GM19238 (cell line): ENCODE measurements at regions not wholly inside any gene's neighbourhood (a gene's known extent, or its start where the extent isn't known, plus 50 kb on each side); places are given as distances from the start of the nearest gene placed in this dataset.

Experiments
- DNase-seq: peaks from one replicate; pipeline ENCODE4 v3.0.0; 2011; ENCODE audit warnings: low spot score; ENCODE audit not compliant: insufficient read length

DNA sequence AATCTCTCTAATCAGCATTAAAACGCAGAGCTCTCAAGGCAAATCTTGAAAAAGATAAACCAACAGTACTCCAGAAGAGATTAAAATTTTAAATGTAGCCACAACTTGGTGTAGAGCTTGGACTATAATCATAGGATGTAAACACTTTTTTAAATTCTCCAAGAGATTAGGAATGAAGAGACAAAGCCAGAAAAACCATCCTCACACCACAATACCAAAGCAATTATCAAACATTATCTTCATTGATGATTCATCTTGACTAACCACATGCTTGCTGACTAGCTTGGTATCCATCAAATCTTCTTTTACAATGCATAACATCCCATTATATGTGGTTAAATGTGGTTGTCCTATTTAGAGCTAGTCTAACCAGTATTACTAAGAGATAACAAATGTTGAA lies 815.1 kb downstream of the TLE1 start:
- DNase-seq = no peak

- no peak for DNase-seq
Observed at GRCh38 chr9:80873861-80874260, 815.5 kb downstream of the TLE1 start.

GRCh38 chr9:80871596-80871995 lies 817.8 kb downstream of the TLE1 start:
- DNase-seq = no peak

GRCh38 chr9:80867731-80868130 lies 821.6 kb downstream of the TLE1 start:
- DNase-seq = no peak

GRCh38 chr9:80866576-80867227 lies 822.6 kb downstream of the TLE1 start:
- no peak for DNase-seq

- no peak for DNase-seq
Observed at GRCh38 chr9:80866121-80866520, 823.2 kb downstream of the TLE1 start.

- no peak for DNase-seq
Observed at GRCh38 chr9:80843028-80843427, 846.3 kb downstream of the TLE1 start.

DNA sequence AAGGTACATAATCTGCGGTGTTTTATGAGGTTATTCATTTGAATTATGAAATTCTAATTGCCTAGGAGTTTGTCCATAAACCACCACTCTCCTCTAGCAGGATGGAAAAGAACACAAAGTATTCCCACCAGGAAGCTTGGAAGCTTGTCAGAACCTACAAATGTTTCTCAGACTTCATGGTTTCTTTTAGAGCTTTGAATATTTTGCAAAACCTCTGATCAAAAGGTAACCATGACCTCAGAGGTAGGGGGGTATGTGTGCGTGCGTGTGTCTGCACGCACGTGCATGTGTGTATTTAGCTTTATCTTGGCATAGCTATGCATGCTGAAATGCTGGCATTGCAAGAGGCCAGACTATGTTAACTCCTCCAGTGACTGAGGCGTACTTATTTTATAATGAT lies 847.0 kb downstream of the TLE1 start:
- no peak for DNase-seq

DNA sequence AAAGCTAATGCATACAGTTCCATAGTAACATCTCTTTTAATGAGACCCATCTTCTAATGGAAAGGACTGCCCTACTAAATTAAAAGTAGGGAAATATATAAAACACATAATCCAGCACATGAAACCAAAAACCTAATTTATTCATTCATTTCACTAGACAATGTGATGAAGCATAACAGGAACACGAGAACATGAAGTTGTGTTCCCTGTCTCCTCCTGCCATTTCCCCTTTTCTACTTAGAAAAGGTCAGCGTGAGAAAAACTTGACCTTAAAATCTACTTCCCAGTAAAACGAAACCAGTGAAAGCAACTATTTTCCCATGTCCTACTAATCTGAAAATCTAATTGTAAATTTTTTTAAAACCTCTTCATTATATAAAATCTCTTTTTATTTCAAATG lies 847.5 kb downstream of the TLE1 start:
- no peak for DNase-seq

DNA sequence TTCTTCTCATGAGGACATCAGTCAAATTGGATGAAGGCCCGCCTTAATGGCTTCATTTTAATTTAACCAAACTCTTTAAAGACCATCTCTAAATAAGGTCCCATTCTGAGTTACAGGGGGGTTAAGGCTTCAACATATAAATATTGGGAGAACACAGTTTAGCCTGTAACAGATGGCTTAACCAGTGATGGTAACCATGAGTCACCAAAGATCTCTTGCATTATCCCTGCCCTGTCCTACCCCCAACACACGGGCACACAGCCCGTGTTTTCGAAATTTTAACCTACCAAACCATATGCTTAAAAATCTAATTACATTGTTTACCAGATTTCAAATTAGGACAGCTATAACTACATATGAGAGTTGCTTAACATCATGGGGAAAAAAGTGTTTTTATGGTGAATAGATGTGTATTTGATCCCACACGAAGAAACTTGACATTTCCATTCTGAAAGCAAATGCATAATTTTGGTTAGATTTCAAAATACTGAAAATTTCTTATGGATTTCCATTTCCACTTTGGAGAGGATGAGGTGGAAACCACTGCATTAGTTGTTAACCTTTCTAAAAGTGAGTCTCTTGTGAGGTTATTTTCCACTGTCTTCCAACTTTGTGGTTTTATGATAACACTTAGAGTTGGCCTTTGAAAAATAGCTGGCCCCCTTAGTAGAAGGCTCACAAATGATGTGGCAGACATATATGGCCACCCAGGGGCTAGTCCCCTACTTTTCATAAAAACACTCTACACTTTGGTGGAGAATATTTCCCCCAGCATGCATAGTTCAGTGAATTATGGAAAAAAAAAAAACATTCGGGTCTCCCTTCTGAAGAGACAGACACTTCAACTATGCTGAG lies 849.3 kb downstream of the TLE1 start:
- no peak for DNase-seq

GRCh38 chr9:80836013-80836412 lies 853.3 kb downstream of the TLE1 start:
- no peak for DNase-seq

DNA sequence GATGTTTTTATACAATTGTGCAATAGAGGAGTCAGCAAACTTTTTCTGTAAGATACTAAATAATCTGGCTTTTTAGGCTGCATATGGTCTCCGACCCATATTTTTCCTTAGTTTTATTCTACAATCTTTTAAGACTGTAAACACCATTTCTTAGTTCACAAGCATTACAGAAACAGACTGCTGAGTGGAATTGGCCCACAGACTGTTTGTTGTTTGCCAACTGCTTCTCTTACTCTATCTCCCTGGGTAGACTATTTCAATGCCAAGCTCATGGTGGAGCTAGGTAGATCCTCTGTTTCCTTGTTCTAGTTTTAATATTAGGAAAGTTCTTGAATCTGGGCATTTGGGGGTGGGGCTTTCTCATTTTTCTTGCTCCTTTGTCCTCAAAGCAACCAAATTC lies 857.6 kb downstream of the TLE1 start:
- no peak for DNase-seq

- DNase-seq = no peak
Observed at GRCh38 chr9:80811656-80812055, 877.7 kb downstream of the TLE1 start.

- no peak for DNase-seq
Observed at GRCh38 chr9:80811003-80811402, 878.3 kb downstream of the TLE1 start.

DNA sequence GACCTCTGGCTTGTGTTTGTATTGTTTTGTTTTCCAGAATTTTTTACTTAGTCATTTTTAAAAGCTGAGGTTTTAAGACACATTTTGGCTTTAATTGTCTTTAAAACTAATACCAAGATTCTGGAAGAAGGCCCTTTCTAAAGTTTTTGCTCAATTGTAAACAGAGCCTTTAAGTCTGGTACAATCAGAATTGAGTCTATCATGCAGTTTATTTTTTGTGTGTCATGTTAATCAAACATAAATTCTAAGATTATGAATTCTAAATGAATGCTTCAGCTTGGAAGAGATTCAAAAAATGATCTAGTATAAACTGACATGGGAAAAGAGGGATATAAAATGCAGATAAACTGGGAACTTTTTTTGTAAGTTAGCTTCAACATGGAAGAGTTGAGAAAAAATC lies 882.7 kb downstream of the TLE1 start:
- DNase-seq = no peak

GRCh38 chr9:80804873-80805272 lies 884.5 kb downstream of the TLE1 start:
- no peak for DNase-seq

GRCh38 chr9:80797831-80798688 lies 891.3 kb downstream of the TLE1 start:
- DNase-seq = no peak

DNA sequence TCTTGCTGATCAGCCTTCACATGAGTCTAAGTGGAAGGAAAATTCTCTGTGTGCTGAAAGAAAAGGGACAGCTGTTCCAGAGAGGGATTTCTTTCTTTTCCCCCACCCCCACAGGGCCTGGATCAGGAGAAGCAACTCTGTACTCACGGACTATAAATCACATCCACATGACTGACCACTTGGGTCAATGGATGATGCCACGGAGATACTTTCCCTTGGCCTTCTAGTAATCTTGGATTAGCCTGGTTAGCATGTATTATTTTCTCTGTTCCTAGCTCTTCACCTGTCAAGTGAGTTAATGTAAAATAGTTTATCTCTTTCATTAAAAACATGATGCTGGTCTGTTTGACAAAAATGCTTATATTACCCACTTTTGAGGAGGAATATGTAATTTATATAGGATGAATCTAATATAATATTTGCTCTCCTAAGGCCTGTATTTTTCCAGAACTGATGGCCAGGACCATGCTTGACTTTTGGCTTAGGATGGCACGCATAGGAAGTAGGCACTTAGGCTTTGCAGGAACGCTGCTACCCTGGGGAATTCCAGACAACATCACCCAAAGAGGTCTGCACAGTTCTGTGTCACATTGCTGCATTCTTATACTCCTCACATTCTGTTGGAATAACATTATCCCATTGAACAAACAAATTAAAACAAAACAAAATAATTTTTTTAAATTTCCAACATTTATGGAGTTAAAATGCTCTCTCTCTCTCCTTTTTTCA lies 892.1 kb downstream of the TLE1 start:
- DNase-seq = no peak

DNA sequence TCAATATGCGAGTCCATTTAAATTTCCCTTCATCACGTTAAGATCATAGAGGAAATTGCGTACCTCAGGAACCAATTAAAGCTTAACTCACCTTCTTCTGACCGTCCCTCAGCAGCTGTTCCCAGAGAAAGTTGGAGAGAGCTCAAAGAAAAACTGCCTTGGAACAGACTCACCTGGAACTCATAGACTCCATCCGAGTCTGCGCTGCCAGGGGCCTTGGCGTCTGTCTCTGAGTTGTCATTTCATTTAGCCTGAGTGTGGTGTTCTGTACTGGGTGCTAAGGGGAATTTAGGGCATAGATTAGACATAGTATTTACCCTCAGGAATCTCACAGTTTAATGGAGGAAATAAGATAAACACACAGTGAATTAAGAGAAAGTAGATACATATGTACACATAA lies 892.7 kb downstream of the TLE1 start:
- DNase-seq = no peak

GRCh38 chr9:80794197-80794596 lies 895.1 kb downstream of the TLE1 start:
- DNase-seq = no peak

GRCh38 chr9:80793706-80794105 lies 895.6 kb downstream of the TLE1 start:
- DNase-seq = no peak
